ENCODE measurements at regions not wholly inside any gene's neighbourhood (a gene's known extent, or its start where the extent isn't known, plus 50 kb on each side); places are given as distances from the start of the nearest gene placed in this dataset.

- no peak overlapping the region for H3K27ac ChIP-seq
- TF ChIP-seq EP300 (IDR thresholded peaks at IDR 0.05) (no peak), CTCF (IDR thresholded peaks at IDR 0.05) (no peak), POLR2A (IDR thresholded peaks at IDR 0.05) (no peak)
- H3K4me1 ChIP-seq = no peaks in the 10 kb centered on the region
- no peaks in the 10 kb centered on the region for H3K27me3 ChIP-seq
- H3K9me3 ChIP-seq = no peaks in the 10 kb centered on the region
- 85 to 91% methylated on average over 4 of the region's 4 CpGs for WGBS, 2 donors
- H3K4me3 ChIP-seq = no peak overlapping the region
- H3K36me3 ChIP-seq = no peaks in the 10 kb centered on the region
- DNase-seq (ENCODE audit: low spot score in 2 of 2) = no peak
Observed at GRCh38 chr3:188088948-188089685, 64.8 kb upstream of the LPP start.

GRCh38 chr3:188090620-188091309 lies 63.2 kb upstream of the LPP start:
- no peaks in the 10 kb centered on the region for H3K9me3 ChIP-seq
- H3K4me3 ChIP-seq = no peak overlapping the region
- no peaks in the 10 kb centered on the region for H3K4me1 ChIP-seq
- TF ChIP-seq CTCF (IDR thresholded peaks at IDR 0.05) = no peak
- no peak for TF ChIP-seq POLR2A (IDR thresholded peaks at IDR 0.05)
- no peak for TF ChIP-seq EP300 (IDR thresholded peaks at IDR 0.05)
- no peak overlapping the region for H3K27ac ChIP-seq
- WGBS, 2 donors = 90 to 97% methylated on average over 10 of the region's 10 CpGs
- no peaks in the 10 kb centered on the region for H3K27me3 ChIP-seq
- no peak for DNase-seq (ENCODE audit: low spot score in 2 of 2)
- H3K36me3 ChIP-seq = no peaks in the 10 kb centered on the region

- H3K27ac ChIP-seq = no peak overlapping the region
- 95 to 97% methylated on average over 2 of the region's 2 CpGs for WGBS, 2 donors
- H3K9me3 ChIP-seq = no peaks in the 10 kb centered on the region
- no peak for DNase-seq (ENCODE audit: low spot score in 2 of 2)
- TF ChIP-seq CTCF (IDR thresholded peaks at IDR 0.05) (no peak), EP300 (IDR thresholded peaks at IDR 0.05) (no peak), POLR2A (IDR thresholded peaks at IDR 0.05) (no peak)
- H3K27me3 ChIP-seq = no peaks in the 10 kb centered on the region
- H3K4me3 ChIP-seq = no peak overlapping the region
- no peaks in the 10 kb centered on the region for H3K4me1 ChIP-seq
- no peaks in the 10 kb centered on the region for H3K36me3 ChIP-seq
Observed at GRCh38 chr3:188091746-188092145, 62.2 kb upstream of the LPP start.

- no peak overlapping the region for H3K4me3 ChIP-seq
- H3K36me3 ChIP-seq = no peaks in the 10 kb centered on the region
- H3K4me1 ChIP-seq = no peaks in the 10 kb centered on the region
- H3K9me3 ChIP-seq = no peaks in the 10 kb centered on the region
- WGBS, 2 donors = 81% methylated on average over 6 of the region's 6 CpGs
- DNase-seq (ENCODE audit: low spot score in 2 of 2) = no peak
- no peak for TF ChIP-seq EP300 (IDR thresholded peaks at IDR 0.05)
- no peak for TF ChIP-seq POLR2A (IDR thresholded peaks at IDR 0.05)
- TF ChIP-seq CTCF (IDR thresholded peaks at IDR 0.05) = no peak
- H3K27me3 ChIP-seq = no peaks in the 10 kb centered on the region
- no peak overlapping the region for H3K27ac ChIP-seq
Observed at GRCh38 chr3:188092648-188093047, 61.3 kb upstream of the LPP start.

- H3K9me3 ChIP-seq = peaks cover 0 to 6% (median 0%) of the 10 kb centered on the region in 4 donors
- DNase-seq (ENCODE audit: low spot score in 2 of 2) = no peak
- no peaks in the 10 kb centered on the region for H3K4me1 ChIP-seq
- H3K4me3 ChIP-seq = no peak overlapping the region
- no peaks in the 10 kb centered on the region for H3K36me3 ChIP-seq
- TF ChIP-seq CTCF (IDR thresholded peaks at IDR 0.05) (no peak), POLR2A (IDR thresholded peaks at IDR 0.05) (no peak), EP300 (IDR thresholded peaks at IDR 0.05) (no peak)
- H3K27me3 ChIP-seq = no peaks in the 10 kb centered on the region
- WGBS, 2 donors = 72 to 80% methylated on average over 2 of the region's 2 CpGs
- H3K27ac ChIP-seq = no peak overlapping the region
Observed at GRCh38 chr3:188095431-188095830, 58.5 kb upstream of the LPP start.
